SK-N-SH treated with all-trans-retinoic acid at 6 μM for 48 hours (cell line): ENCODE measurements at regions not wholly inside any gene's neighbourhood (a gene's known extent, or its start where the extent isn't known, plus 50 kb on each side); places are given as distances from the start of the nearest gene placed in this dataset.

Source experiments
- GLIS3 ChIP-seq: fragments of 250-450 bp; sonication (Bioruptor Pico); IDR thresholded peaks from 2 replicates; pipeline ENCODE4 v1.5.0; 2020; ENCODE audit warnings: mild to moderate bottlenecking, moderate library complexity
- OSR1 ChIP-seq: fragments of 250-450 bp; sonication (Bioruptor Pico); IDR thresholded peaks from 2 replicates; pipeline ENCODE4 v1.8.0; 2022; ENCODE audit warnings: moderate library complexity, mild to moderate bottlenecking, inconsistent platforms
- RARB ChIP-seq: fragments of 250-450 bp; sonication (Bioruptor Pico); IDR thresholded peaks from 2 replicates; pipeline ENCODE4 v1.8.0; 2021; ENCODE audit warnings: mild to moderate bottlenecking, moderate library complexity
- SNAI2 ChIP-seq: fragments of 250-450 bp; sonication (Bioruptor Pico); IDR thresholded peaks from 2 replicates; pipeline ENCODE4 v1.5.0; 2020; ENCODE audit warnings: mild to moderate bottlenecking, moderate library complexity
- TF ChIP-seq, protein P1 (sequence below): fragments of 250-450 bp; sonication (Bioruptor Pico); IDR thresholded peaks from 2 replicates; pipeline ENCODE4 v1.5.0; 2020; ENCODE audit warnings: mild to moderate bottlenecking, moderate library complexity

DNA sequence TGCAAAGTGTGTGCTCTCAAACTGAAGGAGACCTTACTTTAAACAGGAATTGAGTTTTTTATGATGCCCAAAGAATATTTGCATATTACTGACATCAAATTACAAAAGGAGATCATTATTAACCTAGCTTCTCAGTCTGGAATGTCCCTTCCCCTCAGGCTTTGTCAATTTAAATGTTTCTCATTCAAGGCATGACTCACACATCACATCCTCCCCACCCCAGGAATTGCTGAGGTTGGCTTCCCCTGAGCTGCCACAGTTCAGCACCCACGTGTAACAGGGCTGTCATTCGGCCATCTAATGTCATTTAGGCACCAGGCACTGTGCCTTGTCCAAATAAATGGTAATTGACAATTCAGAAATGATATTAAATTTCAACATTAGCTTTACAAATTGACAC, 305.9 kb upstream of the MGMT start:
- TF ChIP-seq OSR1 (CRISPR knock-in tag) (no peak), GLIS3 (CRISPR knock-in tag) (no peak), RARB (CRISPR knock-in tag) (no peak), SNAI2 (CRISPR knock-in tag) (no peak)
- TF ChIP-seq, protein P1, sequence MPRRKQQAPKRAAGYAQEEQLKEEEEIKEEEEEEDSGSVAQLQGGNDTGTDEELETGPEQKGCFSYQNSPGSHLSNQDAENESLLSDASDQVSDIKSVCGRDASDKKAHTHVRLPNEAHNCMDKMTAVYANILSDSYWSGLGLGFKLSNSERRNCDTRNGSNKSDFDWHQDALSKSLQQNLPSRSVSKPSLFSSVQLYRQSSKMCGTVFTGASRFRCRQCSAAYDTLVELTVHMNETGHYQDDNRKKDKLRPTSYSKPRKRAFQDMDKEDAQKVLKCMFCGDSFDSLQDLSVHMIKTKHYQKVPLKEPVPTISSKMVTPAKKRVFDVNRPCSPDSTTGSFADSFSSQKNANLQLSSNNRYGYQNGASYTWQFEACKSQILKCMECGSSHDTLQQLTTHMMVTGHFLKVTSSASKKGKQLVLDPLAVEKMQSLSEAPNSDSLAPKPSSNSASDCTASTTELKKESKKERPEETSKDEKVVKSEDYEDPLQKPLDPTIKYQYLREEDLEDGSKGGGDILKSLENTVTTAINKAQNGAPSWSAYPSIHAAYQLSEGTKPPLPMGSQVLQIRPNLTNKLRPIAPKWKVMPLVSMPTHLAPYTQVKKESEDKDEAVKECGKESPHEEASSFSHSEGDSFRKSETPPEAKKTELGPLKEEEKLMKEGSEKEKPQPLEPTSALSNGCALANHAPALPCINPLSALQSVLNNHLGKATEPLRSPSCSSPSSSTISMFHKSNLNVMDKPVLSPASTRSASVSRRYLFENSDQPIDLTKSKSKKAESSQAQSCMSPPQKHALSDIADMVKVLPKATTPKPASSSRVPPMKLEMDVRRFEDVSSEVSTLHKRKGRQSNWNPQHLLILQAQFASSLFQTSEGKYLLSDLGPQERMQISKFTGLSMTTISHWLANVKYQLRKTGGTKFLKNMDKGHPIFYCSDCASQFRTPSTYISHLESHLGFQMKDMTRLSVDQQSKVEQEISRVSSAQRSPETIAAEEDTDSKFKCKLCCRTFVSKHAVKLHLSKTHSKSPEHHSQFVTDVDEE (CRISPR knock-in tag): no peak
